GM20431 (cell line): ENCODE measurements at regions not wholly inside any gene's neighbourhood (a gene's known extent, or its start where the extent isn't known, plus 50 kb on each side); places are given as distances from the start of the nearest gene placed in this dataset.
"Not testable (repeated sequence)": the region's sequence is repeated elsewhere in the genome, so short reads cannot be mapped to it uniquely, and the experiment has no call there.

Source experiments
- in situ Hi-C: fragments of 300-500 bp; cut with MseI, MboI; formaldehyde crosslinking; loops from one replicate; pipeline ENCODE4 v1.15.0; 2020; ENCODE audit warnings: low sequenced_read_pairs; ENCODE audit not compliant: unreplicated experiment

GRCh38 chr16:66189951-66190350, 176.5 kb upstream of the CDH5 start:
- in situ Hi-C loops: loop anchor here (25.0 kb wide), 1 partner anchor 103 kb away; no protein-coding TSS in a partner anchor

- in situ Hi-C loops: loop anchor here (25.0 kb wide), 1 partner anchor 102 kb away; no protein-coding TSS in a partner anchor
Observed at GRCh38 chr16:66188917-66189725, 177.4 kb upstream of the CDH5 start.

- in situ Hi-C loops: loop anchor here (25.0 kb wide), 1 partner anchor 99 kb away; no protein-coding TSS in a partner anchor
Observed at GRCh38 chr16:66186251-66186785, 180.2 kb upstream of the CDH5 start.

- in situ Hi-C loops: loop anchor here (25.0 kb wide), 1 partner anchor 95 kb away; no protein-coding TSS in a partner anchor
Observed at GRCh38 chr16:66182592-66182991, 183.9 kb upstream of the CDH5 start.

- in situ Hi-C loops: loop anchor here (25.0 kb wide), 1 partner anchor 89 kb away; no protein-coding TSS in a partner anchor
Observed at GRCh38 chr16:66176731-66177130, 189.8 kb upstream of the CDH5 start.

- in situ Hi-C loops: loop anchor here (25.0 kb wide), 1 partner anchor 89 kb away; no protein-coding TSS in a partner anchor
Observed at GRCh38 chr16:66176111-66176510, 190.4 kb upstream of the CDH5 start.

DNA sequence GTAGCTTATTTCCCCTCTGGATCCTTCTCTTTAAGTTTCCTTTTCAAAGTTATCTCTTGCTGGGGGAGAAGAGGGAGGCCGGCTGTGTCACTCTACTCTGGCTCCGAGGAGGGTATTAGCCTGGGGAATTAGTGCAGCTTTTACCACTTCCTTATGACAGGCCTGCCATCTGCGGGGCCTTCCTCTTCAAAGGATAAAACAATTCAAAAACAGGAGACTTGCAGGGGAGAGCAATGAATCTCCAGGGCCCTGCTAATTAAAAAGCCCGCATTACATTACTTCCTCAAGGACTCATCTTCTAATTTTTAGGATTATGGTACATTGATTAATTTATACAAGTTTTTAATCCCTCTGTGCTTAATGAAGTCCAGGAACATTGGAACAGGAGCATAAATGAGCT, 190.9 kb upstream of the CDH5 start:
- in situ Hi-C loops: loop anchor here (25.0 kb wide), 1 partner anchor 88 kb away; no protein-coding TSS in a partner anchor

- in situ Hi-C loops: loop anchor here (25.0 kb wide), 1 partner anchor 88 kb away; no protein-coding TSS in a partner anchor
Observed at GRCh38 chr16:66175058-66175457, 191.4 kb upstream of the CDH5 start.

GRCh38 chr16:66173796-66174195, 192.7 kb upstream of the CDH5 start:
- in situ Hi-C loops: not testable (repeated sequence)

DNA sequence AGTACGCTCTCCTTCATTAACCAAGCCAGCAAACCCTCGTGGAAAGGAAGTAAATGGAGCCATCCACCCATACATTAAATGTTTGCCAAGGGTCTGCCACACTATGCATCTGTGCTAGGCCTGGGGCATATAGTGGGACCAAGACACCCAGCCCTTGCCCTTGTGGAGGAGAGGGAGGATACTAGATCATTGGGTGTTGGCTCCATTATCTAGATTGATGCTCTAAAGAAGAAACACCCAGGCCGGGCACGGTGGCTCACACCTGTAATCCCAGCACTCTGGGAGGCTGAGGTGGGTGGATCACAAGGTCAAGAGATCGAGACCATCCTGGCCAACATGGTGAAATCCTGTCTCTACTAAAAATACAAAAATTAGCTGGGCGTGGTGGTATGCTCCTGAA, 193.3 kb upstream of the CDH5 start:
- in situ Hi-C loops: not testable (repeated sequence)

DNA sequence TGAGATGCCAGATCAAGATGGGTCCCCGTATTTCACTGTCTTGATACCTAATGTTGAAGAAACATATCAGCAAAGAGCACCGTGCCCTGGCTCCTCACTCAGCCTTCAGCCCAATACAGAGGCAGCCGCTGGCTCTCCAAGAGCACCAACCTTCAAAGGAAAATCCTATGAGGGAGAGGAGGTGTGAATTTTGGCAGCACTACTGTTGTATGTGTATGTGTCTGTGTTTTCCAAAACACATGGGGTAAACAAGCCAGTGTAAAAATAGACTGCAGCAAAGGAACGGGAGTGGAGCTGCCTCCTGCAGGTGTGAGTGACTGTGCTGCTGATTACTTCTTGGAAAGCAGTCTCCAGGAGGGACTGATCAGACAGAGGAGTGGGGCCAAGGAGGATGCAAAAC, 194.0 kb upstream of the CDH5 start:
- in situ Hi-C loops: no loop called here

DNA sequence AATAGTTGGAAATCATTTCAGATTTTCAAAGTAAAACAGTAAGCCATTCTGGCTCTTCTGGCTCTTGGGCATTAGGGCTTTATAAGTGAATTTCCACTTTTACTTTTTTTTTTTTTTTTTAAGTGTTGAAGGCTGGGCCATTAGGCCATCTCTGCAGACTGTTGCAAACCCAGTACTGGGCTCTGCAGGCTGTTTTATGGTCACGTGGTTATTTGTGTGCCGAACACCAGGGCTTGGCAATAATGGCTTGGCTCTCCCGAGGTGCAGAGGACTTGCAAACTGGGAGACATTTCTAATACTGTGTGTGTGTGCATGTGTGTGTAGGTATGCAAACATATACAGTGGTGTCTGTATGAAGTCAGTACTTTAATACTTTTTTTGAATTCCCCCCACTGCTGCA, 194.9 kb upstream of the CDH5 start:
- in situ Hi-C loops: no loop called here

DNA sequence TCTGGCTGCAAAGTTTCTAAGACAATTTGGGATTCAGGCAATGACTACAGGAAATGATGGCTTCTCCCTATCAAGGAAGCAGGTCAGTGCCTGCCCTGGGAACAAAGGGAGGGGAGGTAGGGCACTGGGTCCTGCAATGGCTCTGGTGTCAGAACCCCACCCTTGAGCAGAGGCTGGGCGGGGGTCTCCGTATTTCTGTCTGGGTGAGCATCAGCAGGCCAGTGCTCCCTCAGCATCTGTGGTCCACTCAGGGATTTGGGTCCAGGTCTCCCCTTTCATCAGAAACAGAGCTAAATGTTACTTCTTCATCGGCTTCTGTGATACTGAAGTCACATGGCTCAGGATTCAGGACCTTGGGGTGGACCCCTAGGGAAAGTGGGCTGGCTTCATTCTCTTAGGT, 195.5 kb upstream of the CDH5 start:
- in situ Hi-C loops: no loop called here

DNA sequence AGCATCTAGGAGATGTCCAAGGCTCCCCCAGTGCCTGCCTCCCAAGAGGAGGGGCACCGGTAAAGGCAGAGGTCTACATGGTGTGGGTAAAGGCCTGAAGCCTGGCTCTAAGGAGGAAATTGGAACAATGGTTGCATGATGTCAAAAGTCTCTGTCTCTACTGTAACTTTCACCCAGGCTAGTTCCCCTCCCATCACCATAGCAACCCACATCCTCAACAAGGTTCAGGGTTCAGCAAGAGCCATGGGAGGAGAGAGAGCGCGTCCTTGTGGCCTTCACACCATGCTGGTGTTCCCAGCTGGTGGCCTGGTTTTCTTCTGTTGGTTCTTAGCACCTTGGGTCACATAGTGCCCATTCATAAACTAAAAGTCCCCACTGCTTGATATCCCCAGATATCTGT, 196.7 kb upstream of the CDH5 start:
- in situ Hi-C loops: no loop called here

DNA sequence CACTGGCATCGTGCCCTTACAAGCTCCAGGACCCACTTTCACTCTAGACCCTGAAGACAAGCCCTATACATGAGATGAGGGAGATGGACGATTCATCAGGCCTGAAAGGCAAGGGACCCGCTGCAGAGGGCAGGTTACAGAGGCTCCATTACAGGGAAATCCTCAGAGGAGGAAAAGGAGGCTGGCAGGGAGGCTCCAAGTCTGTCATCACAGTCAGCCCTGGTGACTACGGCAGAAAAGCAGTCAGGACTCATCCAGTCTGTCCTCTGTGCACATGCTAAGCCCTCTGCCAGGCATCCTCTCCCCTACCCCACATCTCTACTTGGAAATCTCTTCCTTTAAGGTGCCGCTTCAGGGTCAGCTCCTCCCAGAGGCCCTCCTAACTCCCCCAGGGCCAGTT, 197.7 kb upstream of the CDH5 start:
- in situ Hi-C loops: no loop called here

- in situ Hi-C loops: no loop called here
Observed at GRCh38 chr16:66167564-66168291, 198.8 kb upstream of the CDH5 start.

- in situ Hi-C loops: no loop called here
Observed at GRCh38 chr16:66166490-66166889, 200.0 kb upstream of the CDH5 start.

GRCh38 chr16:66165879-66166278, 200.6 kb upstream of the CDH5 start:
- in situ Hi-C loops: no loop called here

DNA sequence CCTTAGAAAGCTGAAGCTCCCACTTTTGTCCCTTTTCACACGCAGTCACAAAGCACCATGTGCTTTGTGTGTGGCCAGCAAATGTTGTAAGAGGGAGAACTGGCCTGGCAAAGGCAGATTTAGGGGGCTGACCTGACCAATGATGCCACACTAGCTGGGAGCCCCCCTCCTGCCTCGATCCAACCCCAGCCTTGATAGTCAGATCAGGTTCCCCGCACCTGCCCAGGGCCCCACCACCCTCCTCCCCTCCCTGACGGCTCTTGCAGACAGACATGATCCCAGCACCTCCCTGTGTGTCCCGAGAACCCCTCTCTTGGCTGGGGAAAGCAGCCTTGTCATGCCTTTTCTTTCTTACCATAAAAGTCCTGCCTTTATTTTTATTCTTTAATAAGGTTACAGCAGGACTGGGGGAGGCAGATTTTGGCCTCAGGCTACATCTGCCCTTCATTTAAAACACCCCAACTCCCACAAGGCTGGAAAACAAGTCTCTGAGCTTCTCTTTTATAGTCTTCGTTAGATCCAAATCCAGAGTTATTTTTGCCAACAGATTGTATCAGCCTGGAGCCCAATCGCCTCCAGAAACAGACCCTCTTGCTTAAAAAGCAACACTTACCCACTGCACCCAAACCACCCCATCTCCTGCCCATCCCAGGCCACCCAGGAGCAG, 201.8 kb upstream of the CDH5 start:
- in situ Hi-C loops: no loop called here

- in situ Hi-C loops: no loop called here
Observed at GRCh38 chr16:66162821-66163220, 203.7 kb upstream of the CDH5 start.
